Activated CD4-positive, alpha-beta T cell treated with anti-CD3 and anti-CD28 coated beads, Interleukin-2, amount 50 U/mL, for 48 hours (primary cell): ENCODE measurements at regions not wholly inside any gene's neighbourhood (a gene's known extent, or its start where the extent isn't known, plus 50 kb on each side); places are given as distances from the start of the nearest gene placed in this dataset.
"Not testable (repeated sequence)": the region's sequence is repeated elsewhere in the genome, so short reads cannot be mapped to it uniquely, and the experiment has no call there.

Source experiments
- DNase-seq, 2 experiments: peaks; one replicate each; pipeline ENCODE4 v3.0.0-alpha.2; 2020

- DNase-seq: no peak
Observed at GRCh38 chr7:81473236-81473635, 296.6 kb downstream of the HGF start.

DNA sequence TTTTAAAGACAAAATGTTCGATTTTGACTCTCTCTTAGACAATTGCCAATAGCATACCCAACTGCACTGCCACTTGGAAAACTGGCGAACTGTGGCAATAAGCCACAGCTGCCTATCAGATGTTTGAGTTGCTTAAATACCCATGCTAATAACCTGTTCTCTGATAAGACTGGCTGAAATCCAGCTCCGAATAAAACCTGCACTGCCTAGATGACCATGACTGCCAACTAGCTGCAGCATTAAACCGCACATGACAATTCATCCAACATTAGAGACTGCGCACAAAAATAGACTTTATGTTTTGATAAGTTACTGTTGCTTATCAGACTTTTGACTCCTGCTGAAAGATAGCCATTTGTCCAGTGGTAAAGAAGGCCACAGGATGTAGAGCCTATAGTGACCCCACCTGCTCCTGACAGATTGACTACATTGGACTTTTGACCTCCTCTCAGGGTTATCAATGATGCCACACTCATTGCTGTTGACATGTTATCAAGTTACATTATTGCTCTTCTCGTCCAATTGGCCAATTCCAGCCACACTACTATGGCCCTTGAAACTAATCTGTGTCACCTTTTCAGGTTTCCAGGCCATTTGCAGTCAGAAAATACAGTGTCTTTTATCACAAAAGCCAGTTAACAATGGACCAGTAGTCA is 299.0 kb downstream of the HGF start:
- no peak for DNase-seq

GRCh38 chr7:81469869-81470723 is 299.8 kb downstream of the HGF start:
- peak; percentile 15 to 37 for DNase-seq

- no peak for DNase-seq
Observed at GRCh38 chr7:81469153-81469868, 300.5 kb downstream of the HGF start.

GRCh38 chr7:81468526-81468925 is 301.3 kb downstream of the HGF start:
- DNase-seq: no peak

DNA sequence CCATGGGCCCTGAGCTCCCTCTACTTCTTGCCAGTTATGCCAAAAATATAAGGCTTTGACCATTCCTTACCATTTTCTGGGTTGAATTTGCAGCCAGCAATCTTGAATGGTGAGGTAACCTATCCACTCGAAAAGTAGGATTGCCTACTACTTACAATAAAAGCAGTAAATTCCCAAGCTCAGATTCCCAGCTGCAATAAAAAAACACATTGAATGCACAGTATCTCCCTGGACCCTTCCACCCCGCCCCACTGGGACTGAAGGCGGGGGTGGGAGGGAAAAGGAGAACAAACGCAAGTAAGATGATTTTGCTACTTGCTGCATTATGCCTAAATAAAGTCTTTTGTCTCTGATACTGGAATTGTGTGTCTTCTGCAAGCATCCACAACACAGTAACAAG is 301.9 kb downstream of the HGF start:
- DNase-seq: no peak

DNA sequence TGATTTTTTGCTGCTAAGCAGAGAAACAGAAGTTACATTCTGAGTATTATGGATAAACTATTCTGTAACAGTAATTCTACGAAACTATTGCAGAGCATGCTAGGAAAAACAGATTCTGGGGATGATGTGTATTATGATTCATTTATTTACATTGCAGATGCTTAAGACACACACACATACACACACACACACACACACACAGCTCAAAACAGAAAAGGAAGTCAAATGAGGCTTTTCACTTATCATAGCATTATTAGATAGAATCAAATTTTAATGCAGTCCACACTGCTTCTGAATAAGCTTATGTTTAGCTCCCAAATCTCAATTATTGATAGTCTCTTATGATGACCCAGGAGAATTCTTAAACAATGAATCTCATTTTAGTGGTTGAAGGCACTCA is 307.2 kb downstream of the HGF start:
- DNase-seq: no peak

DNA sequence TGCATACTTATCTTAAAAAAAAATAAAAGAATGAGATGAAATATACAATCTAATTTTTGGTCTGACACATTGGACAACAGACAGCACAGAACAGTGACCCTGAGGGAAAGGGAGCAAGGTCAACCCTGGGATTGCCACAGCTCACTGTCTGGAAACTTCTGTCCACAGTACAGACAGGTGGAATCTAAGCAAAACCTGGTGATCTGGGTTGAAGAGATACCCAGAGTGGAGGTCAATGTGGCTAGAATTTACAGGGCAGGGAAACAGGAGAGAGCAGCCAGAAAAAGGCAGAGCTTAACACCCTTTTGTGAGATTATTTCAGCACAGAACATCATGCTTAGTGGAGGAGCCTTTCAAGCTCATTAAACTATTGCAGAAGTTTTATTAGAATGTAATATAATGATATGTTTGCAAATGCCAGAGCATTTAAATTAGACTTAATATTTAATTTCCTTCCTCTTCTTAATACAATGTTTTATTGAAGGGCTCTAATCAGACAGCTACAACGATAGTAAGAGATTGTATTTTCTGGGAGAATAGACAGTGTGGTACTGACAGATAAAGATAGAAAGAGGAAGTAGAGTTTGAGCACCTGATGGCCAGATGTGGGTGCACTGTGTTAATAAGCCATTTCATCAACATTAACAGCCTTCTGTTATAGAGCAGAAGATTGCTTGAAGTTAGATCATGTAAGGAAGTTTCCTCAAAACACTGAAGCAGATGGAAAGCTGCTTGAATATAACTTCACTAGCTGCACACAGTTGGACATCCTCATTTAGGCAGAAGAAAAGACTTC is 309.4 kb downstream of the HGF start:
- DNase-seq: no peak

GRCh38 chr7:81459485-81459884 is 310.4 kb downstream of the HGF start:
- no peak for DNase-seq

- DNase-seq: no peak
Observed at GRCh38 chr7:81457852-81458522, 311.9 kb downstream of the HGF start.

- DNase-seq: not testable (repeated sequence)
Observed at GRCh38 chr7:81453770-81454169, 316.1 kb downstream of the HGF start.

DNA sequence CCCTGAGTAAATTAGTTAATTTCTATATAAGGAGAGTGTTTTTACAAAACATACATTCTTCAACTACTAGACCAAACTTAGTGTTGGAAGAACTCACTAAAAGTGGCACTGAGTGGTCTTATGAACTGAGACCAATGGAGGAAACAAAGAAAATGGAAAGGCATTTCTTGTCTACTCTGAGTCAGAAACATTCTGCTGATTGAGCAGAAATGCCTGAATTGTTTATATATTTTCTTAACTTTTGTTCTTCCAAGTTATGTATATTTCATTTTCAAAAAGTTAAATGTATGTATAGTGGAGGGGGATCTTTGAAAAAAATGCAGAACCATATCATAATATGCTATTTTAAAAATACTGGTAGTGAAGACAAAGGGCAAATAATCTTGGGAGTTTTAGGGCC is 320.7 kb downstream of the HGF start:
- DNase-seq: no peak

GRCh38 chr7:81447351-81447952 is 322.4 kb downstream of the HGF start:
- DNase-seq: no peak

DNA sequence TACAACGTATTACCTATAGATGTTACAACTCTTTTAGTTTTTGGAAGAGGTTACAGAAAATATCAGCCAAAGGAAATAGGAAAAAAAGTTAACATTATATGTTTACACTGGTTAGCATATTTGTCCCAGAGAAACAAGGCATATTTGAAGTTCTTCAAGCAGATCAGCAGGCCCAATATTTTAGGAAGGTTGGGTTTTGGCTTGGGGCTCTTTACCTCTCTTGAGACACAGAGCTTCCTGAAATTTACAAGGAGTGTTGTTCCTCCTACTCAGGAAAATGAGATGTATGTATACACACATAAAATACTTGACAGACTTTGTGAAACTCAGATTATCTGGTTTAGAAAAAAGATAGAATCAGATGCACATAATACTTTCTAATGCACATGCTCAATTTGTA is 323.6 kb downstream of the HGF start:
- no peak for DNase-seq

DNA sequence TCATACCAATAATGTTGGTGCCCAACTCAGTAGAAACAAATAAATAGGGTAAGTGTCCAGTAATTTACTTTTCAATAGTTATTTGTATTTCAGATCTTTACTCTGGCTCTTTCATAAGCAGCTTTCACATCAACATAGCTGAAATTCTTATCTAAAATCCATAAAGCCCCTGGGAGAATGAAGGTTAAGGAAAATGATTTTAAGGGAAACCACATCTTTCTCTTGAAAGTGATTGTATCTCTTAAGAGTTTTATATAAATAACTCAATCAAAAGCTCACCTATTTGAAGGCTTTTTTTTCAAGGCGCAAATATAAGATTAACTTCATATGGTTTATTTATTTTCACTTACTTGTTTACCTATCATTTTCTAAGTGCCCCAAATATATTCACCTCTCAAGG is 324.4 kb downstream of the HGF start:
- DNase-seq: no peak

- DNase-seq: no peak
Observed at GRCh38 chr7:81441750-81442149, 328.1 kb downstream of the HGF start.

DNA sequence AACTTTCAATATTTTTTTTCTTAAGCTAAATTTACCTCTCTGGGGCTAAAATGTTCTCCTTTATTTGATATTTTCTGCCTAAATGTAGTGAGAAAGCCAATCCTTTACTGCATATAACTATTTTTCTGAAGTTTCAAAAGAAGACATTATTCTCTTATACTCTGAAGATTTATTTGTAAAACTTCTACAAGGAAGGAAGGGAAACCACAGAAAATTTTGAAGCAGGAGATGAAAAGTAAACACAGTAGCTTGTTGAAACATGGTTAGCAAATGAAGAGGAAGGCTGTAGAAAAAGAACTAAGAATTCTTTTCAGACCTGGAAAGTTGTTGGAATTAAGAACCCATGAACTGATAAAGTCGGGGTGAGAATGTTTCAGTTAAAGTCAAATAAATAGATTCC is 330.3 kb downstream of the HGF start:
- DNase-seq: no peak

DNA sequence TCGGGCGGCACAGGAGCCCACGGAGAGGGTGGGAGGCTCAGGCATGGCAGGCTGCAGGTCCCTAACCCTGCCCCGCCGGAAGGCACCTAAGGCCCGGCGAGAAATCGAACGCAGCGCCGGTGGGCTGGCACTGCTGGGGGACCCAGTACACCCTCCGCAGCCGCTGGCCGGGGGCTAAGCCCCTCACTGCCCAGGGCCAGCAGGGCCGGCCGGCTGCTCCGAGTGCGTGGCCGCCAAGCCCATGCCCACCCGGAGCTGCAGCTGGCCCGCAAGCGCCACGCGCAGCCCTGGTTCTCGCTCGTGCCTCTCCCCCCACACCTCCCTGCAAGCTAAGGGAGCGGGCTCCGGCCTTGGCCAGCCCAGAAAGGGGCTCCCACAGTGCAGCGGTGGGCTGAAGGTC is 332.7 kb downstream of the HGF start:
- DNase-seq: not testable (repeated sequence)

GRCh38 chr7:81433692-81434331 is 336.0 kb downstream of the HGF start:
- DNase-seq: no peak

GRCh38 chr7:81433206-81433605 is 336.6 kb downstream of the HGF start:
- DNase-seq: no peak

- DNase-seq: no peak
Observed at GRCh38 chr7:81430761-81431160, 339.1 kb downstream of the HGF start.
